ENCODE measurements at regions not wholly inside any gene's neighbourhood (a gene's known extent, or its start where the extent isn't known, plus 50 kb on each side); places are given as distances from the start of the nearest gene placed in this dataset.

DNA sequence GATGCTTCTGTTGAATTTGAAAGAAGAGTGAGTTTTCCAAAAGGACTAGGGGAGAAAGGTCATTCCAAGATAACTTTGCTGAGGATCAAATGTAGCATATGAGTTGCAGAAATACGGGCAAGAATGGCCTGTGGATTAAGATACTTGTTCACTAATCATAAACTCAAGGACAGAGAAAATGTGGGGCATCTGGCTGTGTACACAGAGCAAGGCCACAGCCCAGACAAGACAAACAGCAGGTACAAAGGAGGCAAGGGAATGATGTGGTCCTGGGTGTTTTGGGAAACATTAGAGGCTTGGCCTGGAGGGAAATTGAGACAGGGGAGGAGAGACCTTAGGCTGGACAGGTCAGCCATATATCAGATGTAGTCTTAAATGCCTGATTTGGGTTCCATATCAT is 254.8 kb downstream of the TTC32 start:
- TF ChIP-seq, protein P1, sequence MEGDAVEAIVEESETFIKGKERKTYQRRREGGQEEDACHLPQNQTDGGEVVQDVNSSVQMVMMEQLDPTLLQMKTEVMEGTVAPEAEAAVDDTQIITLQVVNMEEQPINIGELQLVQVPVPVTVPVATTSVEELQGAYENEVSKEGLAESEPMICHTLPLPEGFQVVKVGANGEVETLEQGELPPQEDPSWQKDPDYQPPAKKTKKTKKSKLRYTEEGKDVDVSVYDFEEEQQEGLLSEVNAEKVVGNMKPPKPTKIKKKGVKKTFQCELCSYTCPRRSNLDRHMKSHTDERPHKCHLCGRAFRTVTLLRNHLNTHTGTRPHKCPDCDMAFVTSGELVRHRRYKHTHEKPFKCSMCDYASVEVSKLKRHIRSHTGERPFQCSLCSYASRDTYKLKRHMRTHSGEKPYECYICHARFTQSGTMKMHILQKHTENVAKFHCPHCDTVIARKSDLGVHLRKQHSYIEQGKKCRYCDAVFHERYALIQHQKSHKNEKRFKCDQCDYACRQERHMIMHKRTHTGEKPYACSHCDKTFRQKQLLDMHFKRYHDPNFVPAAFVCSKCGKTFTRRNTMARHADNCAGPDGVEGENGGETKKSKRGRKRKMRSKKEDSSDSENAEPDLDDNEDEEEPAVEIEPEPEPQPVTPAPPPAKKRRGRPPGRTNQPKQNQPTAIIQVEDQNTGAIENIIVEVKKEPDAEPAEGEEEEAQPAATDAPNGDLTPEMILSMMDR (conservative IDR thresholded peaks at IDR 0.05) = no peak
- TF ChIP-seq ZFX (IDR thresholded peaks at IDR 0.05) = no peak

All from C4-2B (cell line).